DND-41 (cell line): ENCODE measurements at regions not wholly inside any gene's neighbourhood (a gene's known extent, or its start where the extent isn't known, plus 50 kb on each side); places are given as distances from the start of the nearest gene placed in this dataset.
"Not testable (repeated sequence)": the region's sequence is repeated elsewhere in the genome, so short reads cannot be mapped to it uniquely, and the experiment has no call there.

ENCODE experiments used
- EZH2 ChIP-seq: IDR thresholded peaks from 3 replicates; pipeline ENCODE4 v1.6.1; 2012; ENCODE audit warnings: borderline replicate concordance, low read depth, mild to moderate bottlenecking, moderate library complexity, low read length, inconsistent platforms; ENCODE audit not compliant: severe bottlenecking
- TF ChIP-seq, protein P1 (sequence below): IDR thresholded peaks from 2 replicates; pipeline ENCODE4 v1.5.1; 2012; ENCODE audit warnings: borderline replicate concordance, low read length, moderate library complexity, mild to moderate bottlenecking; ENCODE audit not compliant: poor library complexity, severe bottlenecking; ENCODE audit errors: extremely low read depth

DNA sequence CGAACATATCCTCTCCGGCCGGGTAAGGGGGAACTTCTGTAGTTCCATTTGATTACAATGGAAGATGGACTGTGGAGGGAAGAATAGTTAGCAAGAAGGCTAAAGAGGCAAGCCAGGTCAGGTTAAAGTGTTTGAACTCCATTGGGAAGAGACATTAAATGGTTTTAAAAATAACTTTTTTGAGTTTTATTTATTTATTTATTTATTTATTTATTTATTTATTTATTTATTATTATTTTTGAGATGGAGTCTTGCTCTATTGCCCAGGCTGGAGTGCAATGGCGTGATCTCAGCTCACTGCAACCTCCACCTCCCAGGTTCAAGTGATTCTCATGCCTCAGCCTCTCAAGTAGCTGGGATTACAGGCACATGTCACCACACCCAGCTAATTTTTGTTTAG lies 441.9 kb downstream of the TOX3 start:
- TF ChIP-seq, protein P1, sequence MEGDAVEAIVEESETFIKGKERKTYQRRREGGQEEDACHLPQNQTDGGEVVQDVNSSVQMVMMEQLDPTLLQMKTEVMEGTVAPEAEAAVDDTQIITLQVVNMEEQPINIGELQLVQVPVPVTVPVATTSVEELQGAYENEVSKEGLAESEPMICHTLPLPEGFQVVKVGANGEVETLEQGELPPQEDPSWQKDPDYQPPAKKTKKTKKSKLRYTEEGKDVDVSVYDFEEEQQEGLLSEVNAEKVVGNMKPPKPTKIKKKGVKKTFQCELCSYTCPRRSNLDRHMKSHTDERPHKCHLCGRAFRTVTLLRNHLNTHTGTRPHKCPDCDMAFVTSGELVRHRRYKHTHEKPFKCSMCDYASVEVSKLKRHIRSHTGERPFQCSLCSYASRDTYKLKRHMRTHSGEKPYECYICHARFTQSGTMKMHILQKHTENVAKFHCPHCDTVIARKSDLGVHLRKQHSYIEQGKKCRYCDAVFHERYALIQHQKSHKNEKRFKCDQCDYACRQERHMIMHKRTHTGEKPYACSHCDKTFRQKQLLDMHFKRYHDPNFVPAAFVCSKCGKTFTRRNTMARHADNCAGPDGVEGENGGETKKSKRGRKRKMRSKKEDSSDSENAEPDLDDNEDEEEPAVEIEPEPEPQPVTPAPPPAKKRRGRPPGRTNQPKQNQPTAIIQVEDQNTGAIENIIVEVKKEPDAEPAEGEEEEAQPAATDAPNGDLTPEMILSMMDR = not testable (repeated sequence)
- TF ChIP-seq EZH2 = not testable (repeated sequence)
